Fibroblast of lung (primary cell): ENCODE measurements at regions not wholly inside any gene's neighbourhood (a gene's known extent, or its start where the extent isn't known, plus 50 kb on each side); places are given as distances from the start of the nearest gene placed in this dataset.

ENCODE experiments used
- EZH2 ChIP-seq: IDR thresholded peaks from 2 replicates; pipeline ENCODE4 v1.5.1; 2012; ENCODE audit warnings: low read length, control low read depth, mild to moderate bottlenecking; ENCODE audit errors: missing control alignments
- TF ChIP-seq, protein P1 (sequence below), 2 donors: IDR thresholded peaks in 1 of 2; conservative IDR thresholded peaks in 1 of 2; 1 replicate in 1 of 2; 2 replicates in 1 of 2; pipeline ENCODE4 v1.5.1; 2011 to 2012; ENCODE audit warnings: low read length in 2 of 2, control low read depth in 1 of 2, inconsistent platforms in 1 of 2, low read depth in 1 of 2, mild to moderate bottlenecking in 1 of 2

DNA sequence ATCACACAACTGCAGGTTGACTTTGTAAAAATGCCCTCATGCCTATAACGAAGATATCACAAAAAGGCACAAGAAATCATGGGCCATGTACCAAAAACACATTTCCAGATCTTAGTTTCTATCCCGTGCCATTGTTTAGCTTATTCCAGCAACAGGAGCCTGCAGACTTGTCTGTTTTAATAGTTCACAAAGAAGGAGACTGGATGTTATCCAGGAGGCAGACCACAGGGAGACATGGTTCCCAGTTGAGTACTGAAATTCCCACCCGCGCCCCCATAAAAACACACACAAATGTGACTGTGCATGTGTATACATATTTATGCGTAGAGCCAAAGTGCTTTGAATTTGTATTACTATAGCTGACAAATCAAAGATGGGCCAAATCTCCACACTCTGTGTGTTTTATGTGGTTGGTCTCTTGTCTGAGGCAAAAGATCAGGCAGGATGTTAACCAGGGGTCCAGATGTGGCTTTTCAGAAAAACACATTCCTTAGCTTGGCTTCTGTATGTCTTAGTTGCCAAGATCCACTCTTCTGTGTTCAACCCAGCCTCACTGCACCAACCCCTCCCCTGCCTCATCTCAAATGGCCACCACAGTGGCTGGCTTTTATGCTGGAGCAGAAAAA lies 469.2 kb upstream of the DIPK2B start:
- TF ChIP-seq, protein P1, sequence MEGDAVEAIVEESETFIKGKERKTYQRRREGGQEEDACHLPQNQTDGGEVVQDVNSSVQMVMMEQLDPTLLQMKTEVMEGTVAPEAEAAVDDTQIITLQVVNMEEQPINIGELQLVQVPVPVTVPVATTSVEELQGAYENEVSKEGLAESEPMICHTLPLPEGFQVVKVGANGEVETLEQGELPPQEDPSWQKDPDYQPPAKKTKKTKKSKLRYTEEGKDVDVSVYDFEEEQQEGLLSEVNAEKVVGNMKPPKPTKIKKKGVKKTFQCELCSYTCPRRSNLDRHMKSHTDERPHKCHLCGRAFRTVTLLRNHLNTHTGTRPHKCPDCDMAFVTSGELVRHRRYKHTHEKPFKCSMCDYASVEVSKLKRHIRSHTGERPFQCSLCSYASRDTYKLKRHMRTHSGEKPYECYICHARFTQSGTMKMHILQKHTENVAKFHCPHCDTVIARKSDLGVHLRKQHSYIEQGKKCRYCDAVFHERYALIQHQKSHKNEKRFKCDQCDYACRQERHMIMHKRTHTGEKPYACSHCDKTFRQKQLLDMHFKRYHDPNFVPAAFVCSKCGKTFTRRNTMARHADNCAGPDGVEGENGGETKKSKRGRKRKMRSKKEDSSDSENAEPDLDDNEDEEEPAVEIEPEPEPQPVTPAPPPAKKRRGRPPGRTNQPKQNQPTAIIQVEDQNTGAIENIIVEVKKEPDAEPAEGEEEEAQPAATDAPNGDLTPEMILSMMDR (conservative IDR thresholded peaks at IDR 0.05 in 1 of 2, IDR thresholded peaks at IDR 0.05 in 1 of 2; ENCODE audit: low read depth in 1 of 2, low read length in 2 of 2) = no peak
- no peak for TF ChIP-seq EZH2
